ENCODE measurements at regions not wholly inside any gene's neighbourhood (a gene's known extent, or its start where the extent isn't known, plus 50 kb on each side); places are given as distances from the start of the nearest gene placed in this dataset.

DNA sequence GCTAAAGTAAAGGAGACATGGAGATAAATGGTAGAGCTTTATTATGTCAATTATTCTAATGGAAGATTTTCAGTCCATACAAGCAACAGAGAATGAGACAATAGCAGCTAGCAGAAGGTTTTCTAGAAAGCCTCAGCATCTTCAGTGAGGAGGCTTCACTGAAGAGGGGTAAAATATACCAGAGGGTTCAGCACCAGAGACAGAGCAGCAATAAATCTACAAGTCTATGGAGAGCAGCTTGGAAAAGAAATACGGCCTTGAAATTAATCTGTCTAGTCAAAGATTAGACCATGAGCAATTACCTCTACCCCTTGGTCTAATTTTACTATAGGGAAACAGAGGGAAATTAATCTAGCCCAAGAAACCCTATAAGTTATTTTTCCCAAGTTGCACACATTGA lies 185.7 kb upstream of the CRIM1 start:
- TF ChIP-seq, protein P1, sequence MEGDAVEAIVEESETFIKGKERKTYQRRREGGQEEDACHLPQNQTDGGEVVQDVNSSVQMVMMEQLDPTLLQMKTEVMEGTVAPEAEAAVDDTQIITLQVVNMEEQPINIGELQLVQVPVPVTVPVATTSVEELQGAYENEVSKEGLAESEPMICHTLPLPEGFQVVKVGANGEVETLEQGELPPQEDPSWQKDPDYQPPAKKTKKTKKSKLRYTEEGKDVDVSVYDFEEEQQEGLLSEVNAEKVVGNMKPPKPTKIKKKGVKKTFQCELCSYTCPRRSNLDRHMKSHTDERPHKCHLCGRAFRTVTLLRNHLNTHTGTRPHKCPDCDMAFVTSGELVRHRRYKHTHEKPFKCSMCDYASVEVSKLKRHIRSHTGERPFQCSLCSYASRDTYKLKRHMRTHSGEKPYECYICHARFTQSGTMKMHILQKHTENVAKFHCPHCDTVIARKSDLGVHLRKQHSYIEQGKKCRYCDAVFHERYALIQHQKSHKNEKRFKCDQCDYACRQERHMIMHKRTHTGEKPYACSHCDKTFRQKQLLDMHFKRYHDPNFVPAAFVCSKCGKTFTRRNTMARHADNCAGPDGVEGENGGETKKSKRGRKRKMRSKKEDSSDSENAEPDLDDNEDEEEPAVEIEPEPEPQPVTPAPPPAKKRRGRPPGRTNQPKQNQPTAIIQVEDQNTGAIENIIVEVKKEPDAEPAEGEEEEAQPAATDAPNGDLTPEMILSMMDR (conservative IDR thresholded peaks at IDR 0.05; ENCODE audit: low read length): no peak
- no peak for TF ChIP-seq EZH2phosphoT487 (IDR thresholded peaks at IDR 0.05; ENCODE audit: borderline replicate concordance)
